ENCODE measurements at regions not wholly inside any gene's neighbourhood (a gene's known extent, or its start where the extent isn't known, plus 50 kb on each side); places are given as distances from the start of the nearest gene placed in this dataset.

DNA sequence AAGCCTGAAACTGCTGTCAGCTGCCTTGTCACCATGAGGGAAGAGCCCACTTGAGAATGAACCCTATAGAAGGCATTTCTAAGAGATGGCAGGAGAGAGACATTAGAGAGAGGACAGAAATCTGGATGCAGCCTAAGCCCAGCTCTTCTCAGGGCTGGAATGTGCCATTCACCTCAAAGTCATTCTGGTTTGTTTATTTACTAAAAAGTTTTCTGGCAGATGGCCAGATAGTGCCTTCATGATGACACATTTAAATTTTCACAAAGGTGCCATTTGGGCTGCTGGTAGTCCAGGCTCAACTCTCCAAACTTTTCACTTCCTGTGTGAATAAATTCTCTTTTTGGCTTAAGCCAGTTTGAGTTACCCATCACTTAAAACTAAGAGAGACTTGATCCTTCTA, 144.6 kb upstream of the ZNF366 start:
- TF ChIP-seq, protein P1, sequence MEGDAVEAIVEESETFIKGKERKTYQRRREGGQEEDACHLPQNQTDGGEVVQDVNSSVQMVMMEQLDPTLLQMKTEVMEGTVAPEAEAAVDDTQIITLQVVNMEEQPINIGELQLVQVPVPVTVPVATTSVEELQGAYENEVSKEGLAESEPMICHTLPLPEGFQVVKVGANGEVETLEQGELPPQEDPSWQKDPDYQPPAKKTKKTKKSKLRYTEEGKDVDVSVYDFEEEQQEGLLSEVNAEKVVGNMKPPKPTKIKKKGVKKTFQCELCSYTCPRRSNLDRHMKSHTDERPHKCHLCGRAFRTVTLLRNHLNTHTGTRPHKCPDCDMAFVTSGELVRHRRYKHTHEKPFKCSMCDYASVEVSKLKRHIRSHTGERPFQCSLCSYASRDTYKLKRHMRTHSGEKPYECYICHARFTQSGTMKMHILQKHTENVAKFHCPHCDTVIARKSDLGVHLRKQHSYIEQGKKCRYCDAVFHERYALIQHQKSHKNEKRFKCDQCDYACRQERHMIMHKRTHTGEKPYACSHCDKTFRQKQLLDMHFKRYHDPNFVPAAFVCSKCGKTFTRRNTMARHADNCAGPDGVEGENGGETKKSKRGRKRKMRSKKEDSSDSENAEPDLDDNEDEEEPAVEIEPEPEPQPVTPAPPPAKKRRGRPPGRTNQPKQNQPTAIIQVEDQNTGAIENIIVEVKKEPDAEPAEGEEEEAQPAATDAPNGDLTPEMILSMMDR (IDR thresholded peaks at IDR 0.05; ENCODE audit: control extremely low read depth, extremely low read depth, low read depth, missing control alignments): no peak
- ChIA-PET CTCF (interaction anchor here (1.3 kb wide), 1 partner anchor 10 kb away, joined by 3 read pairs; no protein-coding TSS in a partner anchor), POLR2A (no interaction called here)
- no peak for DNase-seq (ENCODE audit: extremely low spot score)

DNA sequence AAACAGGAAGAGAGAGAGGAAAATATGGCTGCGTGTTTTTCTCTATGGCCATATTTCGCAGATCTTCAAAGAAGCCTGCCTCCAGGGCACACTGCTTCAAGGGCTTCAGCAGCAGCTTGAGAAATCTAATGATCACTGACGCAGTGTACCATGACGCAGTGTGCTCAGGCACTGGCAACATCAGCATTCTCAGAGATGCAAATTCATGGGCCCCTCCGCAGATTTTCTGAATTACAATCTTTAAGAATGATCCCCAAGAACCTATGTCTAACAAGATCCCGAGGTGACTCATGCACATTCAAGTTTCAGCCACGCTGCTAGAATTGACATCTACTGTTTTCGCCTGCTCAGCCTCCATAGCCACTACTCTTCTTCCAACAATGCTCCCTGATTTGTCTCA, 143.9 kb upstream of the ZNF366 start:
- POLR2A ChIA-PET: no interaction called here
- TF ChIP-seq, protein P1 (IDR thresholded peaks at IDR 0.05; ENCODE audit: control extremely low read depth, extremely low read depth, low read depth, missing control alignments): no peak
- CTCF ChIA-PET: interaction anchor here (1.3 kb wide), 1 partner anchor 10 kb away, joined by 3 read pairs; no protein-coding TSS in a partner anchor
- DNase-seq (ENCODE audit: extremely low spot score): no peak

DNA sequence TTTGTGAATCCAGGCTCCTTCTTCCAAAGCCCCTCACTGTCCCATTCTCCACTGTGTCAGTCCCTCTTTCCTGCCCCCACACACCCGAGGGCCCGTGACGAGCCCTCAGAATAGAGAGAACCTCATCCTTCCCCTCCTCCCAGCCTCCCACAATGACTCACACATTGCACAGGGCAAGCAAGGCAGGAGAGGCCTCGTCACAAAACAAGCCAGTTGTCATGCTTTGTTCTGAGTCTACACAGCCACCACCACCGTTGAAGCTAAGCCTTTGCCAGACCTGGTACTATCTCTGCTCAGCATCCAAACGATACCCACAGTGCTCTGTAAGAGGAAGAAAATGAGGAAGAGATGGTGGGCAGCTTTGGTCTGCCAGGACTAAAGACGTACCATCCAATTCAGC, 142.2 kb upstream of the ZNF366 start:
- no peak for DNase-seq (ENCODE audit: extremely low spot score)
- POLR2A ChIA-PET: no interaction called here
- CTCF ChIA-PET: interaction anchor here (1.0 kb wide), 1 partner anchor 12 kb away, joined by 3 read pairs; no protein-coding TSS in a partner anchor

DNA sequence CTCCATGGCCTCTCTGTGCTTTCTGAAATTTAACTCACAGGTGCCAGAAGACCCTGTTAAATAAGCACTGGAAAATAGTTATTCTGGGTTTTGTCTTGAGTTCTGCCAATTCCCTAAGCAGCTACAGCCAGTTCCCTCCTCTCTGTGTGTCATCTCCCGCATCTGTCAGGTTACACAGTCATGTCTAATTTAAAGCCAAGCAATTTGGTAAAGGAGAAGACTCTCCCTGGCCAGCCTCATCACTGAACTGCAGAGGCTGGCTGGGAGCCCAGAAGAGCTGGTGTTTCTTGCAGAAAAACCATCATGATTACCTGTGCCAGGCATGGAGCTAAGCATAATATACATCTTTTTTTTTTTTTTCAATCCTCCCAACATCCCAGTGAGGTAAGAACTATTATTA, 141.3 kb upstream of the ZNF366 start:
- ChIA-PET POLR2A (no interaction called here), CTCF (interaction anchor here (1.0 kb wide), 1 partner anchor 9 kb away, joined by 3 read pairs; no protein-coding TSS in a partner anchor)
- TF ChIP-seq, protein P1 (IDR thresholded peaks at IDR 0.05; ENCODE audit: control extremely low read depth, extremely low read depth, low read depth, missing control alignments): no peak
- no peak for DNase-seq (ENCODE audit: extremely low spot score)

More for the DNA sequence above, 142.2 kb upstream of the ZNF366 start:
- TF ChIP-seq, protein P1 (IDR thresholded peaks at IDR 0.05; ENCODE audit: control extremely low read depth, extremely low read depth, low read depth, missing control alignments): no peak

DNA sequence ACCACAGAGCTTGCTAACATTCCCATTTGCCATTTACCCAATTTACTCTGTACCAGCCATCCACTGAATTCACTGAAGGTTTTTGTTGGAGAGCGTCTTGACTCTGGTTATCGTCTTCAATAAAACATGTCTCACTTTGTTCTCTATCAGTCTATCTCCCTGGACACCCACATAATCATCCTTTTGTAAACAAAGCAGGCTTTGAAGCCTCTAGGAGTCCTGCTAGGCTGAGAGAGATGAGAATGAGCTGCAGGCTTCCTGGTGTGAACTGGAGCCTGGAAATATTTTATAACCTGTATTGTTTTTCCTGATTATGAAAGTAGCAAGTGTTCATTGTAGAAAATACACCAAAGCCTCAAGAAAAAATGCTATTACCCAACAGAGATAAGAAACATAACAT, 140.6 kb upstream of the ZNF366 start:
- no peak for DNase-seq (ENCODE audit: extremely low spot score)
- ChIA-PET POLR2A (no interaction called here), CTCF (interaction anchor here (1.0 kb wide), 1 partner anchor 9 kb away, joined by 3 read pairs; no protein-coding TSS in a partner anchor)
- TF ChIP-seq, protein P1 (IDR thresholded peaks at IDR 0.05; ENCODE audit: control extremely low read depth, extremely low read depth, low read depth, missing control alignments): no peak

DNA sequence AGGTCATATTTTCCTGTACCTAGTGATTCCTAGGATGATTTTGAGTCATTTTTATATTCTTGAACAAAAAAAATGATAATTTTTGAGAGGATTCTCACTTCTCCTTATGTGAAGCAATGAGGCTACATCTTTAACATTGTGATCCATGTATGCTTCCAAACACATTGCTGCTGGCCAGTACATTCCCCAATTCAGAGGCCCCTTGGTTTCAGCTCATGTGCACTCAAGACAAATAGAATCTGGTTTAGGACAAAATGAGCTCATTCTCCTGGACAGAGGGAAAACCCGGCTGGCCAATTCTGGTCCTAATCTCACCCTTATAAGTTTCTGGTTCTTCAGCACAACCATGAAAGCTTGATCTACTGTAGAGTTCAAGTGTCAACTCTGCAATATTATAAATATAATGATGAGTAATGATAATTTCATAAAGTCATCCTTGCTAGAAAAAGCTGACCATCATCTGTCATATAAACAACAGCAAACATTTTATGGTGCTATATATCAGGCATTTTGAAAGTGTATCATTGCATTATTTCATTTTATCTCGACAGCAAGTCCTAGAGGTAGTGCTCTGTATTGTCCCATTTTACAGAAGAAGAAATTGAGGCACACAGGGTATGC, 139.1 kb upstream of the ZNF366 start:
- ChIA-PET CTCF (interaction anchor here (1.1 kb wide), 1 partner anchor 36 kb away, joined by 4 read pairs; no protein-coding TSS in a partner anchor), POLR2A (no interaction called here)
- no peak for DNase-seq (ENCODE audit: extremely low spot score)
- TF ChIP-seq, protein P1 (IDR thresholded peaks at IDR 0.05; ENCODE audit: control extremely low read depth, extremely low read depth, low read depth, missing control alignments): no peak

All from GM10248 (cell line).